ENCODE measurements at regions not wholly inside any gene's neighbourhood (a gene's known extent, or its start where the extent isn't known, plus 50 kb on each side); places are given as distances from the start of the nearest gene placed in this dataset.

DNA sequence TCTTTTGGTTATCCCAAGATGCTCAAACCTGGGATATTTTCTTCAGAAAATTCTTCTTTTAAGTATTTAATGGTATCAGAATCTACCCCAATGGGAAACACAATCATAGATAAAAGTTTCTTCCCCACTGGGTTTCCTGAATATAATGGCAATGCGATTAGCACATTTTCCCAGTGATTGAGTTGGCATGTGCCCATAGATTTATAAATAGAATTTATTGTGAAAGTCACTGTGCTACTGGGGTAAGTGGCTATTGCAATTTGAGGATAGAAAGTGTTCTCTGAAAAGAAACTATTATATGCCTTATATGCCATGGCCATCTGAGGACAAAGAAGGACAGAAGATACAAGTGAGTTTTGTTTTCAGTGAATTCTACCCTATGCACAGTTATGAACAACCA, 99.0 kb upstream of the RBMS3 start:
- TF ChIP-seq EP300 (IDR thresholded peaks at IDR 0.05) (no peak), POLR2AphosphoS5 (IDR thresholded peaks at IDR 0.05) (no peak), CTCF (IDR thresholded peaks at IDR 0.05) (no peak)
